ENCODE measurements at regions not wholly inside any gene's neighbourhood (a gene's known extent, or its start where the extent isn't known, plus 50 kb on each side); places are given as distances from the start of the nearest gene placed in this dataset.

- TF ChIP-seq FOXK2 (IDR thresholded peaks at IDR 0.05) (no peak), SP1 (IDR thresholded peaks at IDR 0.05) (no peak), ZNF384 (IDR thresholded peaks at IDR 0.05) (no peak), ELF4 (IDR thresholded peaks at IDR 0.05) (no peak), BHLHE40 (IDR thresholded peaks at IDR 0.05; ENCODE audit: borderline replicate concordance) (no peak), SUZ12 (IDR thresholded peaks at IDR 0.05) (no peak), LEF1 (IDR thresholded peaks at IDR 0.05; ENCODE audit: borderline replicate concordance) (no peak), FOXA1 (IDR thresholded peaks at IDR 0.05) (no peak), PKNOX1 (IDR thresholded peaks at IDR 0.05) (no peak)
These were observed 193.9 kb upstream of the SEMA3C start for GRCh38 chr7:81112731-81113130.

Data from HEK293T (cell line).